CD14-positive monocyte (primary cell): ENCODE measurements at regions not wholly inside any gene's neighbourhood (a gene's known extent, or its start where the extent isn't known, plus 50 kb on each side); places are given as distances from the start of the nearest gene placed in this dataset.

Source experiments
- DNase-seq, 3 donors: peaks; one replicate each; pipeline ENCODE4 v3.0.0-alpha.2; 2011 to 2022
- H2AFZ ChIP-seq: 2 replicates; pipeline ENCODE4 v1.6.0; 2012; ENCODE audit warnings: mild to moderate bottlenecking, low read depth, low read length, inconsistent platforms; ENCODE audit not compliant: insufficient read depth, poor library complexity, severe bottlenecking
- H3K27ac ChIP-seq, 2 donors: 1 replicate in 1 of 2; 2 replicates in 1 of 2; pipeline ENCODE4 v1.5.1; 2012 to 2013; ENCODE audit warnings: low read length in 2 of 2, control low read depth in 1 of 2, inconsistent platforms in 1 of 2, low read depth in 1 of 2, mild to moderate bottlenecking in 1 of 2
- H3K27me3 ChIP-seq, 2 donors: one replicate each; pipeline versions ENCODE4 v1.6.0 to v1.6.1; 2011 to 2013; ENCODE audit warnings: low read length in 2 of 2; ENCODE audit not compliant: control insufficient read depth in 2 of 2, insufficient read depth in 2 of 2
- H3K36me3 ChIP-seq, 2 donors: replicated peaks in 1 of 2; 1 replicate in 1 of 2; 2 replicates in 1 of 2; pipeline versions ENCODE4 v1.5.1 to v1.6.1; 2012 to 2013; ENCODE audit warnings: low read length in 2 of 2, control low read depth in 1 of 2, inconsistent platforms in 1 of 2, mild to moderate bottlenecking in 1 of 2; ENCODE audit not compliant: insufficient read depth in 2 of 2, control insufficient read depth in 1 of 2
- H3K4me1 ChIP-seq, 2 donors: 1 replicate in 1 of 2; 2 replicates in 1 of 2; pipeline versions ENCODE4 v1.5.1 to v1.6.1; 2012 to 2013; ENCODE audit warnings: low read length in 2 of 2, control low read depth in 1 of 2, inconsistent platforms in 1 of 2, mild to moderate bottlenecking in 1 of 2, moderate library complexity in 1 of 2; ENCODE audit not compliant: insufficient read depth in 2 of 2, control insufficient read depth in 1 of 2
- H3K4me2 ChIP-seq: replicated peaks from 2 replicates; pipeline ENCODE3; 2012; ENCODE audit warnings: low read length, moderate library complexity, mild to moderate bottlenecking; ENCODE audit not compliant: poor library complexity, severe bottlenecking; ENCODE audit errors: extremely low read depth
- H3K4me3 ChIP-seq, 3 experiments: fragments of 200-600 bp in 1 of 3; sonication (generic) in 1 of 3; replicated peaks in 1 of 3; 1 replicate in 2 of 3; 2 replicates in 1 of 3; pipeline ENCODE4 v1.5.1; 2011 to 2013; ENCODE audit warnings: low read length in 3 of 3, mild to moderate bottlenecking in 3 of 3, control low read depth in 2 of 3, low read depth in 2 of 3, inconsistent platforms in 1 of 3, moderate library complexity in 1 of 3
- H3K79me2 ChIP-seq: 2 replicates; pipeline ENCODE4 v1.6.0; 2012; ENCODE audit warnings: mild to moderate bottlenecking, control low read depth, inconsistent platforms, low read length, moderate library complexity; ENCODE audit not compliant: insufficient read depth
- H3K9ac ChIP-seq: 2 replicates; pipeline ENCODE4 v1.6.0; 2017; ENCODE audit warnings: low read length, mild to moderate bottlenecking; ENCODE audit not compliant: insufficient read depth, poor library complexity, severe bottlenecking
- H3K9me3 ChIP-seq, 2 donors: replicated peaks in 1 of 2; 1 replicate in 1 of 2; 2 replicates in 1 of 2; pipeline versions ENCODE4 v1.5.1 to v1.6.1; 2012 to 2013; ENCODE audit warnings: low read length in 2 of 2, control low read depth in 1 of 2; ENCODE audit not compliant: control insufficient read depth in 1 of 2, insufficient read depth in 1 of 2
- H4K20me1 ChIP-seq: 2 replicates; pipeline ENCODE4 v1.6.0; 2012; ENCODE audit warnings: mild to moderate bottlenecking, low read length, control low read depth, moderate library complexity; ENCODE audit not compliant: insufficient read depth
- H3K27ac Mint-ChIP-seq, 7 donors: one replicate each; pipeline ENCODE4 v1.8.0; 2020; ENCODE audit warnings: mild to moderate bottlenecking in 7 of 7, mixed read lengths in 7 of 7, moderate library complexity in 6 of 7, inconsistent platforms in 2 of 7
- H3K27me3 Mint-ChIP-seq, 3 donors: one replicate each; pipeline ENCODE4 v1.8.0; 2021 to 2022; ENCODE audit warnings: low read depth in 3 of 3, mild to moderate bottlenecking in 3 of 3, mixed read lengths in 3 of 3, moderate library complexity in 3 of 3, inconsistent platforms in 1 of 3
- H3K36me3 Mint-ChIP-seq, 2 donors: one replicate each; pipeline ENCODE4 v1.8.0; 2020; ENCODE audit warnings: mixed read lengths in 2 of 2, inconsistent platforms in 1 of 2, mild to moderate bottlenecking in 1 of 2
- H3K4me1 Mint-ChIP-seq: one replicate; pipeline ENCODE4 v1.8.0; 2020; ENCODE audit warnings: mild to moderate bottlenecking, mixed read lengths
- H3K4me3 Mint-ChIP-seq, 2 donors: one replicate each; pipeline ENCODE4 v1.8.0; 2020; ENCODE audit warnings: mild to moderate bottlenecking in 2 of 2, mixed read lengths in 2 of 2, moderate library complexity in 1 of 2
- H3K9me3 Mint-ChIP-seq, 7 donors: one replicate each; pipeline ENCODE4 v1.8.0; 2020 to 2022; ENCODE audit warnings: mixed read lengths in 7 of 7, mild to moderate bottlenecking in 6 of 7, moderate library complexity in 6 of 7, inconsistent platforms in 2 of 7
- WGBS: methylation state at CpG from one replicate; pipeline ENCODE4 v1.1.5; 2013; ENCODE audit warnings: missing lambda C conversion rate; ENCODE audit not compliant: insufficient coverage; 5-methylcytosine and 5-hydroxymethylcytosine counted together
- intact Hi-C, 2 donors: fragments of 100-400 bp; cut with micrococcal nuclease; formaldehyde crosslinking; loops; one replicate each; pipeline versions ENCODE4 v1.15.0 to v1.15.1; 2023
- TF ChIP-seq, protein P1 (sequence below): fragments of 200-600 bp; IDR thresholded peaks from one replicate; pipeline ENCODE4 v1.8.0; 2022; ENCODE audit warnings: antibody characterized with exemption, mild to moderate bottlenecking

- Histone ChIP-seq H3K36me3 (no peaks in the 10 kb centered on the region), H3K27me3 (no peaks in the 10 kb centered on the region), H2AFZ (no peak overlapping the region), H3K9me3 (no peaks in the 10 kb centered on the region), H3K4me3 (no peak overlapping the region), H3K79me2 (no peaks in the 10 kb centered on the region), H3K9ac (no peak overlapping the region), H3K4me1 (no peaks in the 10 kb centered on the region), H3K27ac (no peak overlapping the region), H3K4me2 (no peak overlapping the region), H4K20me1 (no peaks in the 10 kb centered on the region)
- TF ChIP-seq, protein P1, sequence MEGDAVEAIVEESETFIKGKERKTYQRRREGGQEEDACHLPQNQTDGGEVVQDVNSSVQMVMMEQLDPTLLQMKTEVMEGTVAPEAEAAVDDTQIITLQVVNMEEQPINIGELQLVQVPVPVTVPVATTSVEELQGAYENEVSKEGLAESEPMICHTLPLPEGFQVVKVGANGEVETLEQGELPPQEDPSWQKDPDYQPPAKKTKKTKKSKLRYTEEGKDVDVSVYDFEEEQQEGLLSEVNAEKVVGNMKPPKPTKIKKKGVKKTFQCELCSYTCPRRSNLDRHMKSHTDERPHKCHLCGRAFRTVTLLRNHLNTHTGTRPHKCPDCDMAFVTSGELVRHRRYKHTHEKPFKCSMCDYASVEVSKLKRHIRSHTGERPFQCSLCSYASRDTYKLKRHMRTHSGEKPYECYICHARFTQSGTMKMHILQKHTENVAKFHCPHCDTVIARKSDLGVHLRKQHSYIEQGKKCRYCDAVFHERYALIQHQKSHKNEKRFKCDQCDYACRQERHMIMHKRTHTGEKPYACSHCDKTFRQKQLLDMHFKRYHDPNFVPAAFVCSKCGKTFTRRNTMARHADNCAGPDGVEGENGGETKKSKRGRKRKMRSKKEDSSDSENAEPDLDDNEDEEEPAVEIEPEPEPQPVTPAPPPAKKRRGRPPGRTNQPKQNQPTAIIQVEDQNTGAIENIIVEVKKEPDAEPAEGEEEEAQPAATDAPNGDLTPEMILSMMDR: no peak
- Mint-ChIP-seq H3K9me3 (no peaks in the 10 kb centered on the region), H3K4me1 (no peaks in the 10 kb centered on the region), H3K27me3 (no peaks in the 10 kb centered on the region), H3K36me3 (no peaks in the 10 kb centered on the region), H3K27ac (no peak overlapping the region), H3K4me3 (no peak overlapping the region)
- intact Hi-C loops: no loop called here
- no CpG with 5 or more reads among the region's 7 CpGs for WGBS
- no peak for DNase-seq
Measured at GRCh38 chr6:98498144-98498775, 336.1 kb upstream of the POU3F2 start.

DNA sequence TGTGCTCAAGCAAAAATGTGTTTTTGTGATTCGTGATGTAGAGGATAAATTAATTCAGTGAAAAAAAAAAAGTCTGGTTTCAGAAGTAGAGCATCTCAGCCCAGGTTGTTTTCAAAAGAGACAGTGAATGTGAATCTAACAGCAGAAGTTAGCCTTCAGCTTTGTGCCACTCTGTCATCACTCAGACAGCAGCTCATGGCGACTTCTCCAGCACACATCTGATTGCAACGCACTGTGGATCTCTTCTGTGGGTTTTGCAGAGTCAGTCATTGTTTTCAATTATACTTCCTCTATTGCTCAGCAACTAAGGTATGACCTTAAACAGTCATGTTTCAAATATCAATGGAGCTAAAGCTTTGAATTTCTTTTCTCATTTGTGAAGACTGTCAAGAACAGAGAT lies 335.5 kb upstream of the POU3F2 start:
- Histone ChIP-seq H3K4me1 (no peaks in the 10 kb centered on the region), H4K20me1 (no peaks in the 10 kb centered on the region), H3K4me2 (no peak overlapping the region), H3K27ac (no peak overlapping the region), H3K9ac (no peak overlapping the region), H3K4me3 (no peak overlapping the region), H3K79me2 (no peaks in the 10 kb centered on the region), H3K36me3 (no peaks in the 10 kb centered on the region), H2AFZ (no peak overlapping the region), H3K9me3 (no peaks in the 10 kb centered on the region), H3K27me3 (no peaks in the 10 kb centered on the region)
- Mint-ChIP-seq H3K9me3 (no peaks in the 10 kb centered on the region), H3K36me3 (no peaks in the 10 kb centered on the region), H3K4me3 (no peak overlapping the region), H3K27ac (no peak overlapping the region), H3K4me1 (no peaks in the 10 kb centered on the region), H3K27me3 (no peaks in the 10 kb centered on the region)
- 0% methylated on average over 3 of the region's 3 CpGs for WGBS
- no peak for DNase-seq
- TF ChIP-seq, protein P1: no peak
- intact Hi-C loops: no loop called here
